ENCODE measurements at regions not wholly inside any gene's neighbourhood (a gene's known extent, or its start where the extent isn't known, plus 50 kb on each side); places are given as distances from the start of the nearest gene placed in this dataset.

DNA sequence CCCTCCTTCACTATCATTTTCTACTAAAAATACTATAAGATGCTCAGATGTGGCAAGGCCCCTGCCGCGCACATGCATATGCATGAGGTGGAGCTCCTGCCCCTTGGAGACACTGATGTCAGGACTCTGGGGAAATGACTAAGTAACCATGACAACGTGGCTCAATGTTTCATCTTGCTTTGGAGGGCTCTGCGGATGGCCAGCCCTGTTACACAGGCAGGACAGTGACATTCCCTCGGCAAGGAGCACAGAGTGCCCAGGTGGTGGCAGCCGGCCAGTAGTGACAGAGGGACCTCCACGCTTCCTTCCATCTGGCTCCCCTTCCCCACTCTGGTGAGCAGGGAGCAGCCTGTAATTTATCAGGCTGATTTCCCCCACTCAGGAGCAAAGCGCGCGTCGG is 364.1 kb downstream of the SS18 start:
- DNase-seq (ENCODE audit: low read depth, low spot score) = no peak

DNA sequence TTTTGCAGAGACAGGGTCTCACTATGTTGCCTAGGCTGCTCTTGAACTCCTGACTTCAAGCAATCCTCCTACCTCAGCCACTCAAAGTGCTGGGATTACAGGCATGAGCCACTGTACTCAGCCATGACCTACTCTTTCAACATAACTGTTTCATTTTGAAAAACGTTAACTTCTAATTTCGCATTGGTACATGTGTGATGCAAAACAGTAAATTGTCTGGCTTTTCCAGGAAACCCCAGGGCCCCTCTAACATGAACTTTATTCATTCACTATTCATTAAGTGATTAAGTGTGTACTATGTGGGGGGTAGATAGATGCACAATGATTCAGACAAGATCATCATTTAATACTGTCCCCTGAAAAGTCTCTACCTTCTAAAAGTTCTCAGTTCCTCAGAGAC is 364.9 kb downstream of the SS18 start:
- no peak for DNase-seq (ENCODE audit: low read depth, low spot score)

DNA sequence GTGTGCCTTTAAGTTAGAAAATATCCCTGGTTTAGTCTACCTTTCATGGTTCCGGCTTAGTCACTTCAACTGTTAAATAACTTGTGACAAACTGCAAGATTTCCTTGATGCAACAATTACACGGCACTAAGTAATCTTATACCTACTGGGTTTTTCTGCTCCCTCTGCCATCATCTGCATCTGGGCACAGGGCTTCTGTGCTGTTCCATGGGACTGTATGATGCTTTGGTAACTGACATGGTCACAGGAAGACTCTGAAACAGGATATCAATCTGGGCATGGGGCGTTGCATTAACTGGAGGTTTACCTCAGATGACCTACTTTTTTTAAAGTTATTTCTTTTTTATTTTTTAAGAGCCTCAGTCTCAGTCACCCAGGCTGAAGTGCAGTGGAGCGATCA is 365.4 kb downstream of the SS18 start:
- DNase-seq (ENCODE audit: low read depth, low spot score) = no peak

GRCh38 chr18:25724121-25724520 is 366.3 kb downstream of the SS18 start:
- no peak for DNase-seq (ENCODE audit: low read depth, low spot score)

DNA sequence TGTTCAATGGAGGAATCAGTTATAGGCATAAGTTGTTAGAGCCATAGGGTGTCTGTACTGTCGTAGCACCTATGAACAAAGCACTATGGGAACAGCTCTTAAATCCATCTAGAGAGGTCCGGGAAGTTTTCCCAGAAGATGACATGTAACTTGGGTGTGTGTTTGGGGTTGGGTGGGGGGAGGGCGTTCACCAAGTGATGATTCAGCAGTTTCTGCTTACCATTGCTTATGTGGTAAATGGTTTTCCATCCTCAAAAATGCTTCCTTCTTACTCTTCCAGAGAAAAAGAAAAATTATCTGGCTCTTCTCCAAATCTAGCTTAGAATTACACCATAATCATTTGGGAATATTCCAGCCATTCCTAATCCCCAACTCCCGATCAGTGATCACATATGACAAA is 361.1 kb upstream of the ZNF521 start:
- no peak for DNase-seq (ENCODE audit: low read depth, low spot score)

- DNase-seq (ENCODE audit: low read depth, low spot score) = no peak
These were observed 359.0 kb upstream of the ZNF521 start for GRCh38 chr18:25710981-25711380.

GRCh38 chr18:25705650-25706049 is 353.7 kb upstream of the ZNF521 start:
- no peak for DNase-seq (ENCODE audit: low read depth, low spot score)

GRCh38 chr18:25704494-25704893 is 352.5 kb upstream of the ZNF521 start:
- no peak for DNase-seq (ENCODE audit: low read depth, low spot score)

GRCh38 chr18:25704071-25704470 is 352.1 kb upstream of the ZNF521 start:
- no peak for DNase-seq (ENCODE audit: low read depth, low spot score)

DNA sequence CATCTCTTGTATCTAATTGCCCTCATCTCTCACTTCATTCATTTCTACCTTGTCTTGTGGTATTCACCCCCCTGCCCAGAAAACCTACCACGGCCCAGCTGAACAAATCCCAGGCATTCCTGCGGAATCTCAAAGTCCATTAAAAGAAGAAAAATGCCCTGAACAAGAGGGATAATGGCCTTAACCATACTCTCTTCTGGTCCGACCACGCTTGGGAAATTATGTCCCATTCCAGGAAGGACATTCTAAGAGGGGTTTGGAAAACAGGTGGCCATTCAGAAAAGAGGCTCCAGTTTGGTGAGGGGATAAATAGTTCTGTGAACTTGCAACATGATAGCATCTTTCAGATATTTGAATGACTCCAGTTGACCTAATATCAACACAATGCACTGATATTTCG is 349.9 kb upstream of the ZNF521 start:
- DNase-seq (ENCODE audit: low read depth, low spot score) = no peak

- no peak for DNase-seq (ENCODE audit: low read depth, low spot score)
These were observed 335.1 kb upstream of the ZNF521 start for GRCh38 chr18:25686960-25687500.

DNA sequence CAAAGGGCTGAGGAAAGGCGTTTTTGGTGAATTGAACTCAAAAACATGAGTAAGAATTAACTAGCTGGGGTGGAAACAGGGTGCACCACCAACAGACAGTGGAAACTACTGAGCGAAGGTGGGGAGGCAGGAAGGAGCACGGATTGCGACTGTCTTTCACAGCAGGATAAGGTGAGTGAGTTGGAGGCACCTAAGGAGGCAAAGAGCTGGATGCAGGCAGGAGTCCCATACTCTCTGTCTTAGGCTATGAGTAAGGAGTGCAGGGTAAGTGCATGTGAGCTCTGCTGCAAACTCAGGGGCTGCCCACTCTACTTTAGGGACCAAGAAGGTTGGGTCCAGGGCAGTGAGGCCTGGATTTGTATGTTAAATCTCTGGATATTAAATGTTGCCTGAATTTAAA is 333.1 kb upstream of the ZNF521 start:
- DNase-seq (ENCODE audit: low read depth, low spot score) = no peak

- DNase-seq (ENCODE audit: low read depth, low spot score) = no peak
These were observed 327.5 kb upstream of the ZNF521 start for GRCh38 chr18:25679491-25679890.

GRCh38 chr18:25678221-25678620 is 326.3 kb upstream of the ZNF521 start:
- no peak for DNase-seq (ENCODE audit: low read depth, low spot score)

GRCh38 chr18:25675123-25675850 is 323.3 kb upstream of the ZNF521 start:
- DNase-seq (ENCODE audit: low read depth, low spot score) = no peak

- DNase-seq (ENCODE audit: low read depth, low spot score) = no peak
These were observed 322.2 kb upstream of the ZNF521 start for GRCh38 chr18:25674183-25674582.

DNA sequence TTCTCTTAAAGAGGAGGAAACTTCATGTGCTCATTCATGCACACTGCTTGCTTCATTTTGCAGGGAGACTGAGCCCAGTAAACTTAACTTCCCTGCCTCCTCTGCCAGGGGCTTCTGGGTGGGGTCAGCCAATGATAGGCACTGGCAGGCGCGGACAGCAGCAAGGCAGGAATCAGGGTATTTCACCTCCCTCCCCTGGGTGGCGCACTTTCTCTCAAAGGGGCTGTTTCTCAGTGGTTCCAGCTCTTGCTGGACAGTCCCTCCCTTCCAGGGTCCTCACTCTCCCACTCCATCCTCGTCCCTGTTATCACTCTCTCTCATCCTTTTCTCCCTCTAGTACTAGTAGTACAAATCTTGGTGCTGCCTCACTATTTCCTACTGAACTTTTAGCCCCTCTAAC is 320.5 kb upstream of the ZNF521 start:
- DNase-seq (ENCODE audit: low read depth, low spot score) = no peak

GRCh38 chr18:25669741-25670140 is 317.8 kb upstream of the ZNF521 start:
- DNase-seq (ENCODE audit: low read depth, low spot score) = no peak

- DNase-seq (ENCODE audit: low read depth, low spot score) = no peak
These were observed 310.3 kb upstream of the ZNF521 start for GRCh38 chr18:25662272-25662671.

DNA sequence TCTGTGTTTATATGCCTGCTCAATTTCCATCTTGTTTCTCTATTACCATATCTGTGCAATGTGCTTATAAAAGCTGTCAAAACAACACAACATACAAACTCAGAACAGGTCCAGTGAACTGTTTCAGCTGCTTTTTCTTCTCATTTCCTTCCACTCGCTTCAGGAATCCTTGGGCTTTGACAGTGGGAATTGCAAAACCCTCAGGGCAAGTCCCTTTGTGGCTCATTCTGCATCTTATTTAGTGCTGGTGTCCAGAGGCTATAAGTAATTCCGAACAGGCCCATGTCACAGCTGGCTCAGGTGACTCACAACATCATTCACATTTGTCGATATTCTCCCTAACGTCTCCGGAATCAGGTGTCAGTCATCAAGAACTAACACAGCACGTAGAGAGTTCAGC is 309.9 kb upstream of the ZNF521 start:
- no peak for DNase-seq (ENCODE audit: low read depth, low spot score)

- DNase-seq (ENCODE audit: low read depth, low spot score) = no peak
These were observed 307.6 kb upstream of the ZNF521 start for GRCh38 chr18:25659541-25659940.

DNA sequence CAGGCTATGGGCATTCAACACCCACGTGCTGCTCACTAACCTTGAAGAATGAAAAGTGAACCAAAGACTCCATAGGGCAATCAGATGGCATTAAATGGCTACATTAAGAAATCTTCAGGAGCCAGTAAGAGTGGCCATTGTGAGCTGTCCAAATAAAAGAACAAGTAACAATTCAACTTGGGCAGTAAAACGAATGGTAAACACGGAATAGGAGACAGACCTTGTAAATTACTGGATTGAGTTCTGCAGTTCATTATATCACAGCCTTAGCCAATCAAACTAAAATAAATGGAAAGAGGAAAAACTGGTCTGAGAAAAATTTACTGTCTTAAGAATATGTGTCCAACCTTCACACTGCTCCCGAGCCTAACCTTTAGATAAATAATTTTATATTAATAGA is 306.5 kb upstream of the ZNF521 start:
- no peak for DNase-seq (ENCODE audit: low read depth, low spot score)

DNA sequence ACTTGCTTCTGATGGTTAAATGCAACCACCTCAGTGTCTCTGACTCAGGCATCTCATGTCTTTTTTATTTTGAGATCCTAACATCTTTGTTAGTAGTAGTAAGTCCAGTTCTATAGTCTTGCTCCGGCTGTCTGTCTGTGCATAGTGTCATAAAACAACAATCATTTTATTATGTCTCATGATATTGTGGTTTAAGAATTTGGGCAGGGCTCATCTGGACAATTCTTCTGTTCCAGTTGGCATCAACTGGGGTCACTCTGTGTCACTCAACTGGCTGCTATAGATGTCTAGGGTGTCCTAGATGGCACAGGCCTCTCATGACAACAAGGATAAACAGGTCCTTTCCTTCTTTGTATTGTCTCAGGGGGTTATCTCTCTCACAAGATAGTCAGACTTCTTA is 299.6 kb upstream of the ZNF521 start:
- no peak for DNase-seq (ENCODE audit: low read depth, low spot score)

Measured in brain pericyte (primary cell).